ENCODE measurements at regions not wholly inside any gene's neighbourhood (a gene's known extent, or its start where the extent isn't known, plus 50 kb on each side); places are given as distances from the start of the nearest gene placed in this dataset.

DNA sequence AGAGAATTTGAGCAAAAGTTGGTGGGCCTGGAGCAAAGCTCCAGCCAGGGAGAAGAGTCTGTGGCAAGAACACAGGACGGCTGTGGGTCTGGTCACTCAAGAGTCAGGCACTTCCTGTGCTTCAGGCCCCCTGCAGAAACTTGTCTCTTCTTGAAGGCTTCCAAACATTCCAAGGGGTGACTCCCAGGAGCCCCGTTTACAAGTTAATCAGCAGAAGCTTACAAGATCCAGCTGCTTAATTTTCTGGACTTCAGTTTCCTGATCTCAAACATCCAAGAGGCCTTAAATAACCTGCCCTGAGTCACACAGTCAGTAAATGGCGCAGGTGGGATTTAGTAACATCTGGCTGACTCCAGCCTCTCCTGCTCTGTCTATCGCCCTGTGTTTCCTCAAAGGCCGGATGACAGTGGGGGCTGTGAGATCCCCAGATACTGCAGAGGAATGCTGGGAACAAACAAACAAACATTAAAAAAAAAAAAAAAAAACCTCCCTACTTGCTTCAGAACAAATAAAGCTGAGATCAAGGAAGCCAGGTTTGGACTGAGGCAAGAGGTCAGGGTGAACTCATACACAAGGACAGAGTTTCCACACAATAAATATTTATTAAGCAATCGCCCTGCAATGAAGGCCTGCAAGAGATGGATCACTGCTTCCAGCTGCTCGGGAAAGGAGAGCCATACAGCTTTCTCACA is 175.4 kb upstream of the RFC3 start:
- H3K9ac ChIP-seq (ENCODE audit: control insufficient read depth, insufficient read depth, low read length) = no peak overlapping the region
- POLR2A ChIA-PET = no interaction called here
- no peak for FAIRE-seq

More for the DNA sequence above, 175.4 kb upstream of the RFC3 start:
- no peak overlapping the region for H2AFZ ChIP-seq (ENCODE audit: control insufficient read depth, low read depth, low read length)
- no peaks in the 10 kb centered on the region for H4K20me1 ChIP-seq (ENCODE audit: control insufficient read depth, insufficient read depth)
- DNase-seq (ENCODE audit: low read depth, low spot score) (no peak), ATAC-seq (no peak)
- SMC1A ChIA-PET (ENCODE audit: uncharacterized antibody, unreplicated experiment) = interaction anchor here (1.2 to 3.0 kb wide), 2 partner anchors 10 to 36 kb away, joined by 3 to 13 read pairs; no protein-coding TSS in a partner anchor
- CTCF ChIA-PET = interaction anchor here (1.1 kb wide), 1 partner anchor 106 kb away, joined by 3 read pairs; no protein-coding TSS in a partner anchor
- no peaks in the 10 kb centered on the region for H3K27me3 ChIP-seq (replicated peaks in 1 of 2; ENCODE audit: control insufficient read depth in 2 of 2, insufficient read depth in 2 of 2, low read length in 1 of 2)
- no peak overlapping the region for H3K27ac ChIP-seq (ENCODE audit: control insufficient read depth, insufficient read depth)
- in situ Hi-C loops (cut with MboI) (no loop called here), intact Hi-C loops (cut with micrococcal nuclease; ENCODE audit: unreplicated experiment) (no loop called here)
- no peaks in the 10 kb centered on the region; the same call in 2 of the 3 replicates for H3K9me3 ChIP-seq (replicated peaks; ENCODE audit: control insufficient read depth, insufficient read depth, low read length)
- no TSS peak for BruUV-seq (replicated peaks)
- no peak overlapping the region for H3K4me2 ChIP-seq (ENCODE audit: control insufficient read depth, insufficient read depth)
- H3K4me1 ChIP-seq (ENCODE audit: control insufficient read depth, insufficient read depth, low read length) = peaks cover 12% of the 10 kb centered on the region; the same call in 1 of the 2 replicates
- TF ChIP-seq TCF7 (IDR thresholded peaks at IDR 0.05; ENCODE audit: borderline replicate concordance) (no peak), SIX5 (IDR thresholded peaks at IDR 0.05; ENCODE audit: low read depth, low read length, severe bottlenecking) (no peak), RCOR1 (conservative IDR thresholded peaks at IDR 0.05; ENCODE audit: low read depth, low read length) (no peak), STAT1 (conservative IDR thresholded peaks at IDR 0.05) (no peak), PAX8 (IDR thresholded peaks at IDR 0.05) (no peak), ZNF207 (IDR thresholded peaks at IDR 0.05; ENCODE audit: borderline replicate concordance) (no peak), JUNB (IDR thresholded peaks at IDR 0.05) (no peak), NR2C2 (IDR thresholded peaks at IDR 0.05; ENCODE audit: borderline replicate concordance, control insufficient read depth, insufficient read length, low read depth) (no peak), BACH1 (IDR thresholded peaks at IDR 0.05; ENCODE audit: borderline replicate concordance) (no peak), DPF2 (IDR thresholded peaks at IDR 0.05) (no peak)
- TF ChIP-seq, protein P1, sequence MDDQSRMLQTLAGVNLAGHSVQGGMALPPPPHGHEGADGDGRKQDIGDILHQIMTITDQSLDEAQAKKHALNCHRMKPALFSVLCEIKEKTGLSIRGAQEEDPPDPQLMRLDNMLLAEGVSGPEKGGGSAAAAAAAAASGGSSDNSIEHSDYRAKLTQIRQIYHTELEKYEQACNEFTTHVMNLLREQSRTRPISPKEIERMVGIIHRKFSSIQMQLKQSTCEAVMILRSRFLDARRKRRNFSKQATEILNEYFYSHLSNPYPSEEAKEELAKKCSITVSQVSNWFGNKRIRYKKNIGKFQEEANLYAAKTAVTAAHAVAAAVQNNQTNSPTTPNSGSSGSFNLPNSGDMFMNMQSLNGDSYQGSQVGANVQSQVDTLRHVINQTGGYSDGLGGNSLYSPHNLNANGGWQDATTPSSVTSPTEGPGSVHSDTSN (IDR thresholded peaks at IDR 0.05; ENCODE audit: insufficient replicate concordance, low read depth, low read length) = no peak
- TF ChIP-seq, protein P2, sequence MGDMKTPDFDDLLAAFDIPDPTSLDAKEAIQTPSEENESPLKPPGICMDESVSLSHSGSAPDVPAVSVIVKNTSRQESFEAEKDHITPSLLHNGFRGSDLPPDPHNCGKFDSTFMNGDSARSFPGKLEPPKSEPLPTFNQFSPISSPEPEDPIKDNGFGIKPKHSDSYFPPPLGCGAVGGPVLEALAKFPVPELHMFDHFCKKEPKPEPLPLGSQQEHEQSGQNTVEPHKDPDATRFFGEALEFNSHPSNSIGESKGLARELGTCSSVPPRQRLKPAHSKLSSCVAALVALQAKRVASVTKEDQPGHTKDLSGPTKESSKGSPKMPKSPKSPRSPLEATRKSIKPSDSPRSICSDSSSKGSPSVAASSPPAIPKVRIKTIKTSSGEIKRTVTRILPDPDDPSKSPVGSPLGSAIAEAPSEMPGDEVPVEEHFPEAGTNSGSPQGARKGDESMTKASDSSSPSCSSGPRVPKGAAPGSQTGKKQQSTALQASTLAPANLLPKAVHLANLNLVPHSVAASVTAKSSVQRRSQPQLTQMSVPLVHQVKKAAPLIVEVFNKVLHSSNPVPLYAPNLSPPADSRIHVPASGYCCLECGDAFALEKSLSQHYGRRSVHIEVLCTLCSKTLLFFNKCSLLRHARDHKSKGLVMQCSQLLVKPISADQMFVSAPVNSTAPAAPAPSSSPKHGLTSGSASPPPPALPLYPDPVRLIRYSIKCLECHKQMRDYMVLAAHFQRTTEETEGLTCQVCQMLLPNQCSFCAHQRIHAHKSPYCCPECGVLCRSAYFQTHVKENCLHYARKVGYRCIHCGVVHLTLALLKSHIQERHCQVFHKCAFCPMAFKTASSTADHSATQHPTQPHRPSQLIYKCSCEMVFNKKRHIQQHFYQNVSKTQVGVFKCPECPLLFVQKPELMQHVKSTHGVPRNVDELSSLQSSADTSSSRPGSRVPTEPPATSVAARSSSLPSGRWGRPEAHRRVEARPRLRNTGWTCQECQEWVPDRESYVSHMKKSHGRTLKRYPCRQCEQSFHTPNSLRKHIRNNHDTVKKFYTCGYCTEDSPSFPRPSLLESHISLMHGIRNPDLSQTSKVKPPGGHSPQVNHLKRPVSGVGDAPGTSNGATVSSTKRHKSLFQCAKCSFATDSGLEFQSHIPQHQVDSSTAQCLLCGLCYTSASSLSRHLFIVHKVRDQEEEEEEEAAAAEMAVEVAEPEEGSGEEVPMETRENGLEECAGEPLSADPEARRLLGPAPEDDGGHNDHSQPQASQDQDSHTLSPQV (IDR thresholded peaks at IDR 0.05) = no peak
- no peak overlapping the region for H3K4me3 ChIP-seq
- H3K36me3 ChIP-seq (ENCODE audit: control insufficient read depth in 2 of 2, insufficient read depth in 2 of 2, low read length in 1 of 2) = no peaks in the 10 kb centered on the region
- WGBS (ENCODE audit: insufficient coverage, insufficient replicate concordance, low lambda C conversion rate, missing lambda C conversion rate) = 85% methylated on average over 7 of the region's 7 CpGs
- no peaks in the 10 kb centered on the region for H3K79me2 ChIP-seq (ENCODE audit: control insufficient read depth, insufficient read depth, low read length)
- RAD21 ChIA-PET (ENCODE audit: unreplicated experiment) = interaction anchor here (2.1 to 3.3 kb wide), 2 partner anchors 31 to 37 kb away, joined by 7 to 13 read pairs; no protein-coding TSS in a partner anchor

Data from GM12878 (cell line).